ENCODE measurements at regions not wholly inside any gene's neighbourhood (a gene's known extent, or its start where the extent isn't known, plus 50 kb on each side); places are given as distances from the start of the nearest gene placed in this dataset.

GRCh38 chr6:144696610-144697368 lies 411.7 kb downstream of the UTRN start:
- ATAC-seq: peak in 1 of 2 donors; percentile 53
- Histone ChIP-seq H3K4me3 (no peak overlapping the region), H3K27ac (no peak overlapping the region), H3K4me1 (peaks cover 14% of the 10 kb centered on the region), H3K36me3 (peaks cover 21% of the 10 kb centered on the region), H3K27me3 (ENCODE audit: low read depth) (no peaks in the 10 kb centered on the region), H3K9me3 (peaks cover 4% of the 10 kb centered on the region)
- intact Hi-C loops (cut with DNase I): no loop called here
- TF ChIP-seq, protein P1, sequence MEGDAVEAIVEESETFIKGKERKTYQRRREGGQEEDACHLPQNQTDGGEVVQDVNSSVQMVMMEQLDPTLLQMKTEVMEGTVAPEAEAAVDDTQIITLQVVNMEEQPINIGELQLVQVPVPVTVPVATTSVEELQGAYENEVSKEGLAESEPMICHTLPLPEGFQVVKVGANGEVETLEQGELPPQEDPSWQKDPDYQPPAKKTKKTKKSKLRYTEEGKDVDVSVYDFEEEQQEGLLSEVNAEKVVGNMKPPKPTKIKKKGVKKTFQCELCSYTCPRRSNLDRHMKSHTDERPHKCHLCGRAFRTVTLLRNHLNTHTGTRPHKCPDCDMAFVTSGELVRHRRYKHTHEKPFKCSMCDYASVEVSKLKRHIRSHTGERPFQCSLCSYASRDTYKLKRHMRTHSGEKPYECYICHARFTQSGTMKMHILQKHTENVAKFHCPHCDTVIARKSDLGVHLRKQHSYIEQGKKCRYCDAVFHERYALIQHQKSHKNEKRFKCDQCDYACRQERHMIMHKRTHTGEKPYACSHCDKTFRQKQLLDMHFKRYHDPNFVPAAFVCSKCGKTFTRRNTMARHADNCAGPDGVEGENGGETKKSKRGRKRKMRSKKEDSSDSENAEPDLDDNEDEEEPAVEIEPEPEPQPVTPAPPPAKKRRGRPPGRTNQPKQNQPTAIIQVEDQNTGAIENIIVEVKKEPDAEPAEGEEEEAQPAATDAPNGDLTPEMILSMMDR (IDR thresholded peaks at IDR 0.05): no peak
- DNase-seq: no peak

DNA sequence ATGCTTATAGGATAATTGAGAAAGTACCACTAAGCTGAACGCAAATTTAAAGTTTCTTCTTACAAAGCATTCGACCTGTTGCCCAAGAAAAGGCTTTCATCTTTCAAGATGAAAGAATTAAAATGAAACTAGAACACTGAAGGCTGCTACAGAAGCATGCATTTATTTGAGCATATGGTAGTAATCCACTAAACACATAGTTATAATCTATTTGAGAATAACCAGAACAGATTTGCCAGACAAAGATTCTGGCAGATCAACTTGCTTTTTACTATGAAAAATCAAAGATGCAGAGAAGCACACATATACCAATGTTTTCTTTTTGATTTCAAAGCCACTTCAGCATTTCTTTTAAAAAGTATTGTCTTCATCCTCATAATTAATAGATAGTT lies 412.2 kb downstream of the UTRN start:
- intact Hi-C loops (cut with DNase I): no loop called here
- TF ChIP-seq, protein P1 (IDR thresholded peaks at IDR 0.05): no peak
- DNase-seq: no peak
- Histone ChIP-seq H3K4me3 (no peak overlapping the region), H3K27ac (no peak overlapping the region), H3K9me3 (no peaks in the 10 kb centered on the region), H3K4me1 (peaks cover 14% of the 10 kb centered on the region), H3K36me3 (peaks cover 25% of the 10 kb centered on the region), H3K27me3 (ENCODE audit: low read depth) (no peaks in the 10 kb centered on the region)
- ATAC-seq: no peak

GRCh38 chr6:144697801-144698200 lies 412.7 kb downstream of the UTRN start:
- Histone ChIP-seq H3K4me1 (peaks cover 14% of the 10 kb centered on the region), H3K27me3 (ENCODE audit: low read depth) (no peaks in the 10 kb centered on the region), H3K9me3 (no peaks in the 10 kb centered on the region), H3K27ac (no peak overlapping the region), H3K36me3 (peaks cover 25% of the 10 kb centered on the region), H3K4me3 (no peak overlapping the region)
- ATAC-seq: no peak
- TF ChIP-seq, protein P1 (IDR thresholded peaks at IDR 0.05): no peak
- DNase-seq: no peak
- intact Hi-C loops (cut with DNase I): no loop called here

GRCh38 chr6:144702781-144703180 lies 417.6 kb downstream of the UTRN start:
- no peak overlapping the region for H3K27ac ChIP-seq
- DNase-seq (no peak), ATAC-seq (no peak)
- H3K4me3 ChIP-seq: no peak overlapping the region
- TF ChIP-seq, protein P1 (IDR thresholded peaks at IDR 0.05): no peak
- peaks cover 30% of the 10 kb centered on the region for H3K36me3 ChIP-seq
- H3K27me3 ChIP-seq (ENCODE audit: low read depth): no peaks in the 10 kb centered on the region
- intact Hi-C loops (cut with DNase I): no loop called here
- H3K9me3 ChIP-seq: no peaks in the 10 kb centered on the region
- H3K4me1 ChIP-seq: no peaks in the 10 kb centered on the region

- Histone ChIP-seq H3K4me3 (no peak overlapping the region), H3K27ac (no peak overlapping the region), H3K27me3 (ENCODE audit: low read depth) (no peaks in the 10 kb centered on the region), H3K36me3 (peaks cover 11% of the 10 kb centered on the region), H3K4me1 (no peaks in the 10 kb centered on the region), H3K9me3 (no peaks in the 10 kb centered on the region)
- ATAC-seq (no peak), DNase-seq (no peak)
- intact Hi-C loops (cut with DNase I): no loop called here
- TF ChIP-seq, protein P1 (IDR thresholded peaks at IDR 0.05): no peak
Observed at GRCh38 chr6:144710207-144710606, 425.1 kb downstream of the UTRN start.
